WTC11 (cell line): ENCODE measurements at regions not wholly inside any gene's neighbourhood (a gene's known extent, or its start where the extent isn't known, plus 50 kb on each side); places are given as distances from the start of the nearest gene placed in this dataset.

Experiments used
- ATAC-seq: fragments of 200-7000 bp; cut with Tn5 transposase; 2 replicates; pipeline ENCODE4 v1.10.0; 2021; ENCODE audit warnings: mild to moderate bottlenecking, moderate library complexity
- CTCF ChIA-PET: fragments of 300-600 bp; sonication (Branson Sonifier 250); formaldehyde crosslinking; loops from one replicate; lab custom pipeline; 2021; ENCODE audit warnings: antibody characterized with exemption; lab: Charles Lee
- POLR2A ChIA-PET: fragments of 350-600 bp; sonication (Branson Sonifier 250); formaldehyde crosslinking; loops from one replicate; lab custom pipeline; 2021; ENCODE audit warnings: antibody characterized with exemption; lab: Charles Lee
- DNase-seq: peaks from one replicate; pipeline ENCODE4 v3.0.0; 2021; ENCODE audit warnings: low spot score
- H3K27ac Mint-ChIP-seq: 2 replicates; pipeline ENCODE4 v1.8.0; 2021; ENCODE audit warnings: mixed read lengths
- H3K27me3 Mint-ChIP-seq: 2 replicates; pipeline ENCODE4 v1.8.0; 2021; ENCODE audit warnings: low read depth, mild to moderate bottlenecking, moderate library complexity, mixed read lengths
- H3K36me3 Mint-ChIP-seq: 2 replicates; pipeline ENCODE4 v1.8.0; 2021; ENCODE audit warnings: mixed read lengths
- H3K4me1 Mint-ChIP-seq: 2 replicates; pipeline ENCODE4 v1.8.0; 2022; ENCODE audit warnings: mixed read lengths
- H3K4me3 Mint-ChIP-seq: 2 replicates; pipeline ENCODE4 v1.8.0; 2021; ENCODE audit warnings: mild to moderate bottlenecking, moderate library complexity, mixed read lengths
- H3K9me3 Mint-ChIP-seq: 2 replicates; pipeline ENCODE4 v1.8.0; 2021; ENCODE audit warnings: mixed read lengths
- AFF4 ChIP-seq: sonication (generic); formaldehyde crosslinking; IDR thresholded peaks from 2 replicates; pipeline ENCODE4 v1.8.1; 2023; ENCODE audit warnings: mild to moderate bottlenecking, missing genetic modification reagents, borderline replicate concordance
- ATF1 ChIP-seq: sonication (generic); formaldehyde crosslinking; IDR thresholded peaks from 2 replicates; pipeline ENCODE4 v1.8.1; 2023; ENCODE audit warnings: mild to moderate bottlenecking, moderate library complexity, missing genetic modification reagents
- ATF2 ChIP-seq: sonication (generic); formaldehyde crosslinking; IDR thresholded peaks from 2 replicates; pipeline ENCODE4 v1.8.1; 2022; ENCODE audit warnings: low read depth, missing genetic modification reagents, borderline replicate concordance
- ATF6 ChIP-seq: sonication (generic); formaldehyde crosslinking; IDR thresholded peaks from 2 replicates; pipeline ENCODE4 v1.8.1; 2023; ENCODE audit warnings: mild to moderate bottlenecking, missing genetic modification reagents
- FOXJ3 ChIP-seq: sonication (generic); formaldehyde crosslinking; IDR thresholded peaks from 2 replicates; pipeline ENCODE4 v1.9.0; 2021; ENCODE audit warnings: missing genetic modification reagents, mild to moderate bottlenecking, borderline replicate concordance
- GABPB1 ChIP-seq: sonication (generic); formaldehyde crosslinking; IDR thresholded peaks from 2 replicates; pipeline ENCODE4 v1.8.1; 2023; ENCODE audit warnings: mild to moderate bottlenecking, missing genetic modification reagents
- HMGA2 ChIP-seq: fragments of 250-450 bp; sonication (Bioruptor Pico); IDR thresholded peaks from 2 replicates; pipeline ENCODE4 v1.4.0; 2021; ENCODE audit warnings: mild to moderate bottlenecking, moderate library complexity
- IRF2 ChIP-seq: sonication (generic); formaldehyde crosslinking; IDR thresholded peaks from 2 replicates; pipeline ENCODE4 v1.8.0; 2022; ENCODE audit warnings: low read depth, missing genetic modification reagents, borderline replicate concordance
- JUN ChIP-seq: sonication (generic); formaldehyde crosslinking; IDR thresholded peaks from 2 replicates; pipeline ENCODE4 v1.8.0; 2023; ENCODE audit warnings: mild to moderate bottlenecking, missing genetic modification reagents
- KAT7 ChIP-seq: sonication (generic); formaldehyde crosslinking; IDR thresholded peaks from 2 replicates; pipeline ENCODE4 v1.8.1; 2023; ENCODE audit warnings: missing genetic modification reagents, mild to moderate bottlenecking, borderline replicate concordance
- MAX ChIP-seq: sonication (generic); formaldehyde crosslinking; IDR thresholded peaks from 2 replicates; pipeline ENCODE4 v1.8.0; 2022; ENCODE audit warnings: mild to moderate bottlenecking, missing genetic modification reagents
- MYBL2 ChIP-seq: sonication (generic); formaldehyde crosslinking; IDR thresholded peaks from 2 replicates; pipeline ENCODE4 v1.8.1; 2023; ENCODE audit warnings: mild to moderate bottlenecking, moderate library complexity, missing genetic modification reagents
- NFE2L1 ChIP-seq: sonication (generic); formaldehyde crosslinking; IDR thresholded peaks from 2 replicates; pipeline ENCODE4 v1.8.1; 2023; ENCODE audit warnings: missing genetic modification reagents
- NR3C1 ChIP-seq: sonication (generic); formaldehyde crosslinking; conservative IDR thresholded peaks from 2 replicates; pipeline ENCODE4 v1.8.1; 2023; ENCODE audit warnings: low read depth, mild to moderate bottlenecking, missing genetic modification reagents
- RORB ChIP-seq: fragments of 250-450 bp; sonication (Bioruptor Pico); IDR thresholded peaks from 2 replicates; pipeline ENCODE4 v1.9.0; 2021; ENCODE audit warnings: mild to moderate bottlenecking
- SP1 ChIP-seq: sonication (generic); formaldehyde crosslinking; conservative IDR thresholded peaks from 2 replicates; pipeline ENCODE4 v1.8.1; 2022; ENCODE audit warnings: missing genetic modification reagents
- STAT6 ChIP-seq: sonication (generic); formaldehyde crosslinking; conservative IDR thresholded peaks from 2 replicates; pipeline ENCODE4 v1.8.1; 2023; ENCODE audit warnings: mild to moderate bottlenecking, low read depth, missing genetic modification reagents, moderate library complexity
- TEAD1 ChIP-seq: sonication (generic); formaldehyde crosslinking; IDR thresholded peaks from 2 replicates; pipeline ENCODE4 v1.8.0; 2022; ENCODE audit warnings: mild to moderate bottlenecking, missing genetic modification reagents
- ZBTB43 ChIP-seq: sonication (generic); formaldehyde crosslinking; IDR thresholded peaks from 2 replicates; pipeline ENCODE4 v1.8.1; 2023; ENCODE audit warnings: mild to moderate bottlenecking, missing genetic modification reagents
- ZNF425 ChIP-seq: fragments of 250-450 bp; sonication (Bioruptor Pico); conservative IDR thresholded peaks from 2 replicates; pipeline ENCODE4 v1.9.0; 2021; ENCODE audit warnings: mild to moderate bottlenecking

GRCh38 chr3:66659056-66659455, 158.2 kb upstream of the LRIG1 start:
- POLR2A ChIA-PET = no interaction called here
- Mint-ChIP-seq H3K36me3 (no peaks in the 10 kb centered on the region), H3K27ac (no peak overlapping the region), H3K9me3 (0 out of 2 replicates have a peak, but pooled peaks cover 3% of the 10 kb centered on the region), H3K4me1 (no peaks in the 10 kb centered on the region; the same call in 1 of the 2 replicates), H3K27me3 (no peaks in the 10 kb centered on the region), H3K4me3 (no peak overlapping the region)
- TF ChIP-seq JUN (CRISPR knock-in tag) = no peak
- no peak for TF ChIP-seq NR3C1
- TF ChIP-seq ZNF425 (CRISPR knock-in tag) = no peak
- TF ChIP-seq ZBTB43 = no peak
- no peak for TF ChIP-seq TEAD1
- TF ChIP-seq SP1 (CRISPR knock-in tag) = no peak
- no peak for TF ChIP-seq FOXJ3
- no peak for TF ChIP-seq MYBL2 (CRISPR knock-in tag)
- no peak for TF ChIP-seq GABPB1 (CRISPR knock-in tag)
- no peak for TF ChIP-seq RORB (CRISPR knock-in tag)
- no peak for TF ChIP-seq NFE2L1
- CTCF ChIA-PET = interaction anchor here (0.8 kb wide), 1 partner anchor 175 kb away, joined by 3 read pairs; no protein-coding TSS in a partner anchor
- ATAC-seq (no peak), DNase-seq (no peak)

- Mint-ChIP-seq H3K9me3 (0 out of 2 replicates have a peak, but pooled peaks cover 3% of the 10 kb centered on the region), H3K4me3 (no peak overlapping the region), H3K27ac (no peak overlapping the region), H3K27me3 (no peaks in the 10 kb centered on the region), H3K4me1 (no peaks in the 10 kb centered on the region; the same call in 1 of the 2 replicates), H3K36me3 (no peaks in the 10 kb centered on the region)
- ATAC-seq (no peak), DNase-seq (no peak)
- TF ChIP-seq MAX (CRISPR knock-in tag) (no peak), IRF2 (CRISPR knock-in tag) (no peak), AFF4 (no peak)
- POLR2A ChIA-PET = no interaction called here
- CTCF ChIA-PET = interaction anchor here (0.6 kb wide), 1 partner anchor 312 kb away, joined by 3 read pairs; no protein-coding TSS in a partner anchor
These were observed 160.8 kb upstream of the LRIG1 start for GRCh38 chr3:66661628-66662027.

- no peak overlapping the region for H3K27ac Mint-ChIP-seq
- no peaks in the 10 kb centered on the region for H3K4me1 Mint-ChIP-seq
- no peaks in the 10 kb centered on the region for H3K36me3 Mint-ChIP-seq
- POLR2A ChIA-PET = no interaction called here
- CTCF ChIA-PET = no interaction called here
- DNase-seq (no peak), ATAC-seq (no peak)
- 0 out of 2 replicates have a peak, but pooled peaks cover 3% of the 10 kb centered on the region for H3K9me3 Mint-ChIP-seq
- no peaks in the 10 kb centered on the region; the same call in 1 of the 2 replicates for H3K27me3 Mint-ChIP-seq
- no peak overlapping the region for H3K4me3 Mint-ChIP-seq
- TF ChIP-seq KAT7 = no peak
- TF ChIP-seq ATF6 (CRISPR knock-in tag) = no peak
- no peak for TF ChIP-seq ATF1 (CRISPR knock-in tag)
- TF ChIP-seq GABPB1 (CRISPR knock-in tag) = no peak
- TF ChIP-seq STAT6 = no peak
- TF ChIP-seq ATF2 (CRISPR knock-in tag) = no peak
- TF ChIP-seq HMGA2 (CRISPR knock-in tag) = no peak
These were observed 162.1 kb upstream of the LRIG1 start for GRCh38 chr3:66662894-66663293.
